ENCODE measurements at regions not wholly inside any gene's neighbourhood (a gene's known extent, or its start where the extent isn't known, plus 50 kb on each side); places are given as distances from the start of the nearest gene placed in this dataset.

GRCh38 chr6:81451787-81452186, 300.7 kb downstream of the TENT5A start:
- Histone ChIP-seq H3K4me3 (ENCODE audit: insufficient read depth, low read depth, low read length) (no peak overlapping the region), H3K36me3 (ENCODE audit: control insufficient read depth, insufficient read depth, low read length) (no peaks in the 10 kb centered on the region), H3K27ac (ENCODE audit: insufficient read depth, low read depth, low read length, poor library complexity, severe bottlenecking) (no peak overlapping the region), H3K4me1 (ENCODE audit: control insufficient read depth, insufficient read depth, low read length) (no peaks in the 10 kb centered on the region), H3K27me3 (ENCODE audit: control insufficient read depth, insufficient read depth, low read length, poor library complexity, severe bottlenecking) (no peaks in the 10 kb centered on the region), H3K9me3 (ENCODE audit: control insufficient read depth, low read length) (no peaks in the 10 kb centered on the region)
- whole genome bisulfite sequencing, 2 experiments: 85% methylated on average over 2 of the region's 2 CpGs

GRCh38 chr6:81450180-81450579, 302.3 kb downstream of the TENT5A start:
- Histone ChIP-seq H3K27ac (ENCODE audit: insufficient read depth, low read depth, low read length, poor library complexity, severe bottlenecking) (no peak overlapping the region), H3K27me3 (ENCODE audit: control insufficient read depth, insufficient read depth, low read length, poor library complexity, severe bottlenecking) (no peaks in the 10 kb centered on the region), H3K9me3 (ENCODE audit: control insufficient read depth, low read length) (no peaks in the 10 kb centered on the region), H3K36me3 (ENCODE audit: control insufficient read depth, insufficient read depth, low read length) (no peaks in the 10 kb centered on the region), H3K4me1 (ENCODE audit: control insufficient read depth, insufficient read depth, low read length) (no peaks in the 10 kb centered on the region), H3K4me3 (ENCODE audit: insufficient read depth, low read depth, low read length) (no peak overlapping the region)
- 92 to 93% methylated on average over 2 of the region's 2 CpGs for WGBS, 2 experiments

GRCh38 chr6:81446509-81446908, 306.0 kb downstream of the TENT5A start:
- no CpG with 5 or more reads among the region's 1 CpG for WGBS, 2 experiments
- Histone ChIP-seq H3K27ac (ENCODE audit: insufficient read depth, low read depth, low read length, poor library complexity, severe bottlenecking) (no peak overlapping the region), H3K27me3 (ENCODE audit: control insufficient read depth, insufficient read depth, low read length, poor library complexity, severe bottlenecking) (no peaks in the 10 kb centered on the region), H3K4me1 (ENCODE audit: control insufficient read depth, insufficient read depth, low read length) (no peaks in the 10 kb centered on the region), H3K9me3 (ENCODE audit: control insufficient read depth, low read length) (no peaks in the 10 kb centered on the region), H3K4me3 (ENCODE audit: insufficient read depth, low read depth, low read length) (no peak overlapping the region), H3K36me3 (ENCODE audit: control insufficient read depth, insufficient read depth, low read length) (no peaks in the 10 kb centered on the region)

GRCh38 chr6:81439417-81439816, 313.1 kb downstream of the TENT5A start:
- H3K27ac ChIP-seq (ENCODE audit: insufficient read depth, low read depth, low read length, poor library complexity, severe bottlenecking): no peak overlapping the region
- H3K36me3 ChIP-seq (ENCODE audit: control insufficient read depth, insufficient read depth, low read length): no peaks in the 10 kb centered on the region
- H3K4me3 ChIP-seq (ENCODE audit: insufficient read depth, low read depth, low read length): no peak overlapping the region
- no peaks in the 10 kb centered on the region for H3K27me3 ChIP-seq (ENCODE audit: control insufficient read depth, insufficient read depth, low read length, poor library complexity, severe bottlenecking)
- H3K4me1 ChIP-seq (ENCODE audit: control insufficient read depth, insufficient read depth, low read length): no peaks in the 10 kb centered on the region
- H3K9me3 ChIP-seq (ENCODE audit: control insufficient read depth, low read length): peaks cover 4% of the 10 kb centered on the region
- WGBS, 2 experiments: 92% methylated on average over 2 of the region's 2 CpGs; no CpG with 5 or more reads in 1 of the 2 experiments

- Histone ChIP-seq H3K4me1 (ENCODE audit: control insufficient read depth, insufficient read depth, low read length) (no peaks in the 10 kb centered on the region), H3K9me3 (ENCODE audit: control insufficient read depth, low read length) (peaks cover 4% of the 10 kb centered on the region), H3K36me3 (ENCODE audit: control insufficient read depth, insufficient read depth, low read length) (no peaks in the 10 kb centered on the region), H3K4me3 (ENCODE audit: insufficient read depth, low read depth, low read length) (no peak overlapping the region), H3K27ac (ENCODE audit: insufficient read depth, low read depth, low read length, poor library complexity, severe bottlenecking) (no peak overlapping the region), H3K27me3 (ENCODE audit: control insufficient read depth, insufficient read depth, low read length, poor library complexity, severe bottlenecking) (no peaks in the 10 kb centered on the region)
- WGBS, 2 experiments: no CpG with 5 or more reads among the region's 1 CpG
These were observed 315.5 kb downstream of the TENT5A start for GRCh38 chr6:81436990-81437389.

GRCh38 chr6:81413306-81413705, 339.2 kb downstream of the TENT5A start:
- H3K27ac ChIP-seq (ENCODE audit: insufficient read depth, low read depth, low read length, poor library complexity, severe bottlenecking): no peak overlapping the region
- H3K4me1 ChIP-seq (ENCODE audit: control insufficient read depth, insufficient read depth, low read length): no peaks in the 10 kb centered on the region
- no peaks in the 10 kb centered on the region for H3K27me3 ChIP-seq (ENCODE audit: control insufficient read depth, insufficient read depth, low read length, poor library complexity, severe bottlenecking)
- 83 to 91% methylated on average over 4 of the region's 4 CpGs for WGBS, 2 experiments
- no peaks in the 10 kb centered on the region for H3K9me3 ChIP-seq (ENCODE audit: control insufficient read depth, low read length)
- H3K36me3 ChIP-seq (ENCODE audit: control insufficient read depth, insufficient read depth, low read length): no peaks in the 10 kb centered on the region
- H3K4me3 ChIP-seq (ENCODE audit: insufficient read depth, low read depth, low read length): no peak overlapping the region

GRCh38 chr6:81401970-81402690, 350.4 kb downstream of the TENT5A start:
- Histone ChIP-seq H3K4me3 (ENCODE audit: insufficient read depth, low read depth, low read length) (no peak overlapping the region), H3K27me3 (ENCODE audit: control insufficient read depth, insufficient read depth, low read length, poor library complexity, severe bottlenecking) (no peaks in the 10 kb centered on the region), H3K9me3 (ENCODE audit: control insufficient read depth, low read length) (no peaks in the 10 kb centered on the region), H3K36me3 (ENCODE audit: control insufficient read depth, insufficient read depth, low read length) (no peaks in the 10 kb centered on the region), H3K27ac (ENCODE audit: insufficient read depth, low read depth, low read length, poor library complexity, severe bottlenecking) (no peak overlapping the region), H3K4me1 (ENCODE audit: control insufficient read depth, insufficient read depth, low read length) (no peaks in the 10 kb centered on the region)
- WGBS, 2 experiments: 98 to 100% methylated on average over 2 to 3 of the region's 3 CpGs

GRCh38 chr6:81396916-81397315, 355.6 kb downstream of the TENT5A start:
- Histone ChIP-seq H3K27ac (ENCODE audit: insufficient read depth, low read depth, low read length, poor library complexity, severe bottlenecking) (no peak overlapping the region), H3K4me1 (ENCODE audit: control insufficient read depth, insufficient read depth, low read length) (no peaks in the 10 kb centered on the region)
- 94 to 97% methylated on average over 2 of the region's 2 CpGs for WGBS, 2 experiments

GRCh38 chr6:81387163-81387562, 365.3 kb downstream of the TENT5A start:
- Histone ChIP-seq H3K9me3 (ENCODE audit: control insufficient read depth, low read length) (no peaks in the 10 kb centered on the region), H3K27ac (ENCODE audit: insufficient read depth, low read depth, low read length, poor library complexity, severe bottlenecking) (no peak overlapping the region), H3K36me3 (ENCODE audit: control insufficient read depth, insufficient read depth, low read length) (no peaks in the 10 kb centered on the region), H3K4me3 (ENCODE audit: insufficient read depth, low read depth, low read length) (no peak overlapping the region), H3K4me1 (ENCODE audit: control insufficient read depth, insufficient read depth, low read length) (no peaks in the 10 kb centered on the region), H3K27me3 (ENCODE audit: control insufficient read depth, insufficient read depth, low read length, poor library complexity, severe bottlenecking) (no peaks in the 10 kb centered on the region)
- 89 to 100% methylated on average over 1 of the region's 1 CpG for WGBS, 2 experiments

More at GRCh38 chr6:81396916-81397315, 355.6 kb downstream of the TENT5A start:
- Histone ChIP-seq H3K36me3 (ENCODE audit: control insufficient read depth, insufficient read depth, low read length) (no peaks in the 10 kb centered on the region), H3K27me3 (ENCODE audit: control insufficient read depth, insufficient read depth, low read length, poor library complexity, severe bottlenecking) (no peaks in the 10 kb centered on the region), H3K4me3 (ENCODE audit: insufficient read depth, low read depth, low read length) (no peak overlapping the region), H3K9me3 (ENCODE audit: control insufficient read depth, low read length) (peaks cover 2% of the 10 kb centered on the region)

GRCh38 chr6:81384921-81385320, 367.6 kb downstream of the TENT5A start:
- WGBS, 2 experiments: 85 to 100% methylated on average over 1 to 2 of the region's 2 CpGs
- no peak overlapping the region for H3K27ac ChIP-seq (ENCODE audit: insufficient read depth, low read depth, low read length, poor library complexity, severe bottlenecking)

More at GRCh38 chr6:81384921-81385320, 367.6 kb downstream of the TENT5A start:
- H3K9me3 ChIP-seq (ENCODE audit: control insufficient read depth, low read length): no peaks in the 10 kb centered on the region
- H3K27me3 ChIP-seq (ENCODE audit: control insufficient read depth, insufficient read depth, low read length, poor library complexity, severe bottlenecking): no peaks in the 10 kb centered on the region
- H3K4me3 ChIP-seq (ENCODE audit: insufficient read depth, low read depth, low read length): no peak overlapping the region
- H3K4me1 ChIP-seq (ENCODE audit: control insufficient read depth, insufficient read depth, low read length): no peaks in the 10 kb centered on the region
- no peaks in the 10 kb centered on the region for H3K36me3 ChIP-seq (ENCODE audit: control insufficient read depth, insufficient read depth, low read length)
